NT2/D1 (cell line): ENCODE measurements at regions not wholly inside any gene's neighbourhood (a gene's known extent, or its start where the extent isn't known, plus 50 kb on each side); places are given as distances from the start of the nearest gene placed in this dataset.
"Not testable (repeated sequence)": the region's sequence is repeated elsewhere in the genome, so short reads cannot be mapped to it uniquely, and the experiment has no call there.

Experiments used
- SUZ12 ChIP-seq: IDR thresholded peaks from 2 replicates; pipeline ENCODE4 v1.6.1; 2011; ENCODE audit not compliant: insufficient read length, insufficient read depth; ENCODE audit errors: extremely low read depth
- YY1 ChIP-seq: IDR thresholded peaks from 2 replicates; pipeline ENCODE4 v1.6.1; 2011; ENCODE audit not compliant: insufficient read length, insufficient read depth
- ZNF274 ChIP-seq: IDR thresholded peaks from 2 replicates; pipeline ENCODE4 v1.6.1; 2011; ENCODE audit warnings: mild to moderate bottlenecking, low read depth, low read length

- TF ChIP-seq ZNF274, YY1, SUZ12: not testable (repeated sequence)
Measured at GRCh38 chr6:100043961-100044360, 49.9 kb upstream of the MCHR2 start.
